Fibroblast of lung (primary cell): ENCODE measurements at regions not wholly inside any gene's neighbourhood (a gene's known extent, or its start where the extent isn't known, plus 50 kb on each side); places are given as distances from the start of the nearest gene placed in this dataset.

Source experiments
- DNase-seq, 2 donors: peaks; one replicate each; pipeline versions ENCODE4 v3.0.0 to v3.0.0-alpha.2; 2010; ENCODE audit warnings: low read depth in 2 of 2
- H2AFZ ChIP-seq: 2 replicates; pipeline ENCODE4 v1.5.1; 2012; ENCODE audit warnings: low read length, control low read depth, inconsistent platforms
- H3K27ac ChIP-seq: 2 replicates; pipeline ENCODE4 v1.5.1; 2011; ENCODE audit warnings: low read length, control low read depth; ENCODE audit not compliant: insufficient read depth
- H3K27me3 ChIP-seq: 2 replicates; pipeline ENCODE4 v1.5.1; 2011; ENCODE audit warnings: mild to moderate bottlenecking, low read length; ENCODE audit not compliant: control insufficient read depth, insufficient read depth
- H3K36me3 ChIP-seq: 2 replicates; pipeline ENCODE4 v1.5.1; 2011; ENCODE audit warnings: low read length; ENCODE audit not compliant: control insufficient read depth, insufficient read depth
- H3K4me1 ChIP-seq: 2 replicates; pipeline ENCODE4 v1.5.1; 2011; ENCODE audit warnings: low read length; ENCODE audit not compliant: control insufficient read depth, insufficient read depth; ENCODE audit errors: extremely low read depth
- H3K4me2 ChIP-seq: 2 replicates; pipeline ENCODE4 v1.5.1; 2011; ENCODE audit warnings: low read length, control low read depth; ENCODE audit not compliant: insufficient read depth; ENCODE audit errors: extremely low read depth
- H3K4me3 ChIP-seq, 4 experiments: fragments of 200-600 bp in 1 of 4; sonication (generic) in 1 of 4; replicated peaks in 1 of 4; 2 replicates each; pipeline ENCODE4 v1.5.1; 2011 to 2016; ENCODE audit warnings: low read length in 4 of 4, low read depth in 3 of 4, mild to moderate bottlenecking in 3 of 4, control low read depth in 2 of 4, inconsistent platforms in 1 of 4, mixed read lengths in 1 of 4; ENCODE audit not compliant: insufficient read depth in 1 of 4; ENCODE audit errors: control extremely low read depth in 1 of 4
- H3K79me2 ChIP-seq: 2 replicates; pipeline ENCODE4 v1.5.1; 2012; ENCODE audit warnings: mild to moderate bottlenecking, low read length, inconsistent platforms; ENCODE audit not compliant: control insufficient read depth, insufficient read depth
- H3K9ac ChIP-seq: 2 replicates; pipeline ENCODE4 v1.5.1; 2011; ENCODE audit warnings: mild to moderate bottlenecking, low read length, control low read depth; ENCODE audit not compliant: insufficient read depth
- H3K9me3 ChIP-seq: 2 replicates; pipeline ENCODE4 v1.5.1; 2012; ENCODE audit warnings: low read depth, low read length; ENCODE audit not compliant: control insufficient read depth, insufficient read depth
- H4K20me1 ChIP-seq: 2 replicates; pipeline ENCODE4 v1.5.1; 2011; ENCODE audit warnings: low read length; ENCODE audit not compliant: control insufficient read depth, insufficient read depth; ENCODE audit errors: extremely low read depth
- EZH2 ChIP-seq: IDR thresholded peaks from 2 replicates; pipeline ENCODE4 v1.5.1; 2012; ENCODE audit warnings: low read length, control low read depth, mild to moderate bottlenecking; ENCODE audit errors: missing control alignments
- TF ChIP-seq, protein P1 (sequence below), 2 donors: IDR thresholded peaks in 1 of 2; conservative IDR thresholded peaks in 1 of 2; 1 replicate in 1 of 2; 2 replicates in 1 of 2; pipeline ENCODE4 v1.5.1; 2011 to 2012; ENCODE audit warnings: low read length in 2 of 2, control low read depth in 1 of 2, inconsistent platforms in 1 of 2, low read depth in 1 of 2, mild to moderate bottlenecking in 1 of 2

DNA sequence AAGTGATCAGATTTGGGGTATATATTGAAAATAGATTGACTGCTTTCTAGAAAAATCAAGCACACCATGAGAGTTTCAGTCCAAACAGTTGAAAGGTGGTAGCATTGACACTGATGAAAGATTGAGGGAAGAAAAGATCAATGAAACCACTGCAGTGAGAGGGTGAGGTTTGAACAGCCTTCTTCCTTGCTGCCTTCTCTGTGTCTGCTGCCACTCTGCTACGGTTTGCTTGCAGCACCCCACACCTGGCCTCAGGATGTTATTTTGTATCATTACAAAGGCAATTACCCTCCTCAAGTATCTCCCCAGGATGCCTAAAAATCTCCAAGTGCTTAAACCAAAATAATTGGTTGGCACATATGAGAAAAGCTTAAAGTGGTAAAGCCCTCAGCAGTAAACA lies 683.6 kb upstream of the ARPP21 start:
- Histone ChIP-seq H3K9me3 (no peaks in the 10 kb centered on the region), H3K79me2 (no peaks in the 10 kb centered on the region), H3K27me3 (no peaks in the 10 kb centered on the region), H3K36me3 (no peaks in the 10 kb centered on the region), H2AFZ (no peak overlapping the region), H3K27ac (no peak overlapping the region), H3K9ac (no peak overlapping the region), H3K4me3 (no peak overlapping the region), H3K4me2 (no peak overlapping the region), H4K20me1 (no peaks in the 10 kb centered on the region), H3K4me1 (no peaks in the 10 kb centered on the region)
- no peak for DNase-seq
- no peak for TF ChIP-seq EZH2
- TF ChIP-seq, protein P1, sequence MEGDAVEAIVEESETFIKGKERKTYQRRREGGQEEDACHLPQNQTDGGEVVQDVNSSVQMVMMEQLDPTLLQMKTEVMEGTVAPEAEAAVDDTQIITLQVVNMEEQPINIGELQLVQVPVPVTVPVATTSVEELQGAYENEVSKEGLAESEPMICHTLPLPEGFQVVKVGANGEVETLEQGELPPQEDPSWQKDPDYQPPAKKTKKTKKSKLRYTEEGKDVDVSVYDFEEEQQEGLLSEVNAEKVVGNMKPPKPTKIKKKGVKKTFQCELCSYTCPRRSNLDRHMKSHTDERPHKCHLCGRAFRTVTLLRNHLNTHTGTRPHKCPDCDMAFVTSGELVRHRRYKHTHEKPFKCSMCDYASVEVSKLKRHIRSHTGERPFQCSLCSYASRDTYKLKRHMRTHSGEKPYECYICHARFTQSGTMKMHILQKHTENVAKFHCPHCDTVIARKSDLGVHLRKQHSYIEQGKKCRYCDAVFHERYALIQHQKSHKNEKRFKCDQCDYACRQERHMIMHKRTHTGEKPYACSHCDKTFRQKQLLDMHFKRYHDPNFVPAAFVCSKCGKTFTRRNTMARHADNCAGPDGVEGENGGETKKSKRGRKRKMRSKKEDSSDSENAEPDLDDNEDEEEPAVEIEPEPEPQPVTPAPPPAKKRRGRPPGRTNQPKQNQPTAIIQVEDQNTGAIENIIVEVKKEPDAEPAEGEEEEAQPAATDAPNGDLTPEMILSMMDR (conservative IDR thresholded peaks at IDR 0.05 in 1 of 2, IDR thresholded peaks at IDR 0.05 in 1 of 2; ENCODE audit: low read depth in 1 of 2, low read length in 2 of 2): no peak

DNA sequence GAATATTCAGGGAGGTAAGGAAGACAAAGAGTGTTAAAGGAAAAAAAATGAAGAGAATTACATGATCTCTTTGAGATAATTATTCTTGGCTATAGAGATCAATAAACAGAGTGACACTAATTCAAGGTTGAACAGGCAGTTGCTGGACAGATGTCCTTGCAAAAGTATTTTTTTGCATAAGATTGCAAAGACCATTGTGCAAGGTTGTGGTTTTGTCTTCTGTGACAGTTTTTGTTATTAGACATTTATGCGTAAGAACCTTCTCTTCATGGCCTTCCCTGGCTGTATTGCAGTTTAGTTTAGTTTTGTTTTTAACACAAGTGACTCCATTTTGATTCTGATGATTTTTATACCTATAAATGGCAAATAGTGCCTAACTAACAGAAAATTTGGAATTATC lies 682.8 kb upstream of the ARPP21 start:
- Histone ChIP-seq H3K27ac (no peak overlapping the region), H3K9ac (no peak overlapping the region), H2AFZ (no peak overlapping the region), H4K20me1 (no peaks in the 10 kb centered on the region), H3K79me2 (no peaks in the 10 kb centered on the region), H3K4me3 (no peak overlapping the region), H3K4me1 (no peaks in the 10 kb centered on the region), H3K36me3 (no peaks in the 10 kb centered on the region), H3K4me2 (no peak overlapping the region), H3K27me3 (no peaks in the 10 kb centered on the region), H3K9me3 (no peaks in the 10 kb centered on the region)
- no peak for TF ChIP-seq EZH2
- TF ChIP-seq, protein P1 (conservative IDR thresholded peaks at IDR 0.05 in 1 of 2, IDR thresholded peaks at IDR 0.05 in 1 of 2; ENCODE audit: low read depth in 1 of 2, low read length in 2 of 2): no peak
- no peak for DNase-seq

DNA sequence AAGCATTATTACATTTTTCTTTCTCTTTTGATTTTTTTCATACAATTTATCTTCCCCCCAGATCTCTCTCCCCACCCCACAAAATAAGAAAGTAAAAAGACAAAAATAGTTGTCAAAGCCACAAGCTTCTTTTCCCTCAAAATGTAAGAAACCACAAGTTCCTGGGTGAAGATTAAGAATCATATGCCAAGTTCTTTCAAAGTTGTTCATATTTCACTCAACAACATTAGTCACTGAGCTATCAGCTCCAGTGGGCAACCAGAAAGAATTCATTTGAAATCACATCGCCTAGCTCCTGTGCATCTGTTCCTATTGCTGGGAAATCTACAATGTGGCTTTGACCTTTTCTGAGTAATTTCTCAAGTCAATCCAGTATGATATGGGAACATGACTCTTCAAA lies 681.6 kb upstream of the ARPP21 start:
- no peaks in the 10 kb centered on the region for H4K20me1 ChIP-seq
- no peak overlapping the region for H2AFZ ChIP-seq
- H3K4me2 ChIP-seq: no peak overlapping the region
- no peak overlapping the region for H3K9ac ChIP-seq
- peak in 1 of 2 donors; percentile 92 for DNase-seq
- H3K4me1 ChIP-seq: no peaks in the 10 kb centered on the region
- H3K9me3 ChIP-seq: no peaks in the 10 kb centered on the region
- TF ChIP-seq, protein P1 (conservative IDR thresholded peaks at IDR 0.05 in 1 of 2, IDR thresholded peaks at IDR 0.05 in 1 of 2; ENCODE audit: low read depth in 1 of 2, low read length in 2 of 2): no peak
- H3K36me3 ChIP-seq: no peaks in the 10 kb centered on the region
- no peak overlapping the region for H3K4me3 ChIP-seq
- no peaks in the 10 kb centered on the region for H3K27me3 ChIP-seq
- no peak overlapping the region for H3K27ac ChIP-seq
- H3K79me2 ChIP-seq: no peaks in the 10 kb centered on the region
